ENCODE measurements at regions not wholly inside any gene's neighbourhood (a gene's known extent, or its start where the extent isn't known, plus 50 kb on each side); places are given as distances from the start of the nearest gene placed in this dataset.

DNA sequence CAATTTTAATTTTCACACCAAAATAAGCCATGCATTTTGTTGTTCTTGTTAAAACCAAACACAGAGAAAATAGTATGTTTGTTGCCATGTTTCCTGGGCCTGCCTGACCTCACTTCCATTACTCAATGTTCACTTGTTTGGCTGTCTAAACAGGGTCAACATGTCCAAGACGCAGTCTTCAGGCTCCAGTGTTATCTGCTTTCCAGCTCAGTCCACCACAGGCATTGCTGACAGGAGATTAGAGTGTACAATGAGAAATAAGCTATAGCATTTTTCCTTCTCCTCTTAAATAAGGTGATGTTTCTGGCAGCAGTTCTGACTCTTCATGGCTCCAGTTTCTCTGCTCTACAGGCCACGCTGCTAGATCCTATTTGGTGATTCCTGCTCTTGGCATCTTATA lies 1030.5 kb downstream of the KCNT2 start:
- TF ChIP-seq, protein P1, sequence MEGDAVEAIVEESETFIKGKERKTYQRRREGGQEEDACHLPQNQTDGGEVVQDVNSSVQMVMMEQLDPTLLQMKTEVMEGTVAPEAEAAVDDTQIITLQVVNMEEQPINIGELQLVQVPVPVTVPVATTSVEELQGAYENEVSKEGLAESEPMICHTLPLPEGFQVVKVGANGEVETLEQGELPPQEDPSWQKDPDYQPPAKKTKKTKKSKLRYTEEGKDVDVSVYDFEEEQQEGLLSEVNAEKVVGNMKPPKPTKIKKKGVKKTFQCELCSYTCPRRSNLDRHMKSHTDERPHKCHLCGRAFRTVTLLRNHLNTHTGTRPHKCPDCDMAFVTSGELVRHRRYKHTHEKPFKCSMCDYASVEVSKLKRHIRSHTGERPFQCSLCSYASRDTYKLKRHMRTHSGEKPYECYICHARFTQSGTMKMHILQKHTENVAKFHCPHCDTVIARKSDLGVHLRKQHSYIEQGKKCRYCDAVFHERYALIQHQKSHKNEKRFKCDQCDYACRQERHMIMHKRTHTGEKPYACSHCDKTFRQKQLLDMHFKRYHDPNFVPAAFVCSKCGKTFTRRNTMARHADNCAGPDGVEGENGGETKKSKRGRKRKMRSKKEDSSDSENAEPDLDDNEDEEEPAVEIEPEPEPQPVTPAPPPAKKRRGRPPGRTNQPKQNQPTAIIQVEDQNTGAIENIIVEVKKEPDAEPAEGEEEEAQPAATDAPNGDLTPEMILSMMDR (conservative IDR thresholded peaks at IDR 0.05), result no peak
- no peak for TF ChIP-seq EZH2 (IDR thresholded peaks at IDR 0.05; ENCODE audit: low read depth)

Measured in PC-9 (cell line).